PFSK-1 (cell line): ENCODE measurements at regions not wholly inside any gene's neighbourhood (a gene's known extent, or its start where the extent isn't known, plus 50 kb on each side); places are given as distances from the start of the nearest gene placed in this dataset.

ENCODE experiments used
- FOXP2 ChIP-seq: optimal IDR thresholded peaks from 2 replicates; pipeline ENCODE3; 2011; ENCODE audit warnings: borderline replicate concordance, control low read depth, inconsistent platforms; ENCODE audit not compliant: insufficient read depth; ENCODE audit errors: extremely low read length, extremely low read depth
- POLR2AphosphoS5 ChIP-seq: IDR thresholded peaks from 2 replicates; pipeline ENCODE4 v1.6.1; 2012; ENCODE audit warnings: low read depth, mild to moderate bottlenecking, control low read depth, low read length, moderate library complexity
- SIN3A ChIP-seq: IDR thresholded peaks from 2 replicates; pipeline ENCODE4 v1.6.1; 2012; ENCODE audit warnings: mild to moderate bottlenecking, low read length, moderate library complexity, borderline replicate concordance; ENCODE audit not compliant: insufficient read depth
- TAF1 ChIP-seq: IDR thresholded peaks from 2 replicates; pipeline ENCODE4 v1.6.1; 2012; ENCODE audit warnings: low read length, control low read depth, borderline replicate concordance; ENCODE audit not compliant: insufficient read depth
- TF ChIP-seq, protein P1 (sequence below), 2 experiments: IDR thresholded peaks; 2 replicates each; pipeline versions ENCODE4 v1.6.1 to v1.8.0; 2011 to 2012; ENCODE audit warnings: low read depth in 2 of 2, low read length in 2 of 2, control low read depth in 1 of 2, inconsistent platforms in 1 of 2, mild to moderate bottlenecking in 1 of 2, moderate library complexity in 1 of 2; ENCODE audit not compliant: insufficient read depth in 1 of 2

DNA sequence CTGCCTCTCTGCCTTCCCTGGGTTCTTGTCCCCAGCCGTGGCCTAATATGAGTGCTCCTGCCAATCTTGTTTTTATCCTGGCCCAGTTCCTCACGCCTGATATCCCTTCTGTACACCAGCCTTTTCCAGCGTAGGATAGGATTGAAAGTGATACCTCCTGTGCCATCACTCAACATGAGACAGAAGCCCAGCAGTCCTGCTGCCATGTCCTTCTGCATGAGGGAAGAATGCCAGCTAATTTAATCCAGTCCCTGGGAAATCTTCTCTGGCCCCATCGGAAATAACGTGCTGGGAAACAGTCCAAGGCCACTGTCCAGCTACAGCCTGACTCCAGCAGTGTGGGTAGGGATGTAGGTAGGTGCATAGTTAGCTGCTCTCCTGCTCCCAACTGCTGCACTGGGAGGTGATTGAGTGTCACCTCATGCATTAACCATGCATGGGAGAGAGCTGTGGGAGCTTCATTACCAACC is 92.0 kb upstream of the TPM1 start:
- no peak for TF ChIP-seq POLR2AphosphoS5
- TF ChIP-seq, protein P1, sequence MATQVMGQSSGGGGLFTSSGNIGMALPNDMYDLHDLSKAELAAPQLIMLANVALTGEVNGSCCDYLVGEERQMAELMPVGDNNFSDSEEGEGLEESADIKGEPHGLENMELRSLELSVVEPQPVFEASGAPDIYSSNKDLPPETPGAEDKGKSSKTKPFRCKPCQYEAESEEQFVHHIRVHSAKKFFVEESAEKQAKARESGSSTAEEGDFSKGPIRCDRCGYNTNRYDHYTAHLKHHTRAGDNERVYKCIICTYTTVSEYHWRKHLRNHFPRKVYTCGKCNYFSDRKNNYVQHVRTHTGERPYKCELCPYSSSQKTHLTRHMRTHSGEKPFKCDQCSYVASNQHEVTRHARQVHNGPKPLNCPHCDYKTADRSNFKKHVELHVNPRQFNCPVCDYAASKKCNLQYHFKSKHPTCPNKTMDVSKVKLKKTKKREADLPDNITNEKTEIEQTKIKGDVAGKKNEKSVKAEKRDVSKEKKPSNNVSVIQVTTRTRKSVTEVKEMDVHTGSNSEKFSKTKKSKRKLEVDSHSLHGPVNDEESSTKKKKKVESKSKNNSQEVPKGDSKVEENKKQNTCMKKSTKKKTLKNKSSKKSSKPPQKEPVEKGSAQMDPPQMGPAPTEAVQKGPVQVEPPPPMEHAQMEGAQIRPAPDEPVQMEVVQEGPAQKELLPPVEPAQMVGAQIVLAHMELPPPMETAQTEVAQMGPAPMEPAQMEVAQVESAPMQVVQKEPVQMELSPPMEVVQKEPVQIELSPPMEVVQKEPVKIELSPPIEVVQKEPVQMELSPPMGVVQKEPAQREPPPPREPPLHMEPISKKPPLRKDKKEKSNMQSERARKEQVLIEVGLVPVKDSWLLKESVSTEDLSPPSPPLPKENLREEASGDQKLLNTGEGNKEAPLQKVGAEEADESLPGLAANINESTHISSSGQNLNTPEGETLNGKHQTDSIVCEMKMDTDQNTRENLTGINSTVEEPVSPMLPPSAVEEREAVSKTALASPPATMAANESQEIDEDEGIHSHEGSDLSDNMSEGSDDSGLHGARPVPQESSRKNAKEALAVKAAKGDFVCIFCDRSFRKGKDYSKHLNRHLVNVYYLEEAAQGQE (IDR thresholded peaks at IDR 0.05; ENCODE audit: insufficient read depth in 1 of 2, low read depth in 2 of 2, low read length in 2 of 2): peak; percentile 78 to 84
- TF ChIP-seq TAF1: no peak

DNA sequence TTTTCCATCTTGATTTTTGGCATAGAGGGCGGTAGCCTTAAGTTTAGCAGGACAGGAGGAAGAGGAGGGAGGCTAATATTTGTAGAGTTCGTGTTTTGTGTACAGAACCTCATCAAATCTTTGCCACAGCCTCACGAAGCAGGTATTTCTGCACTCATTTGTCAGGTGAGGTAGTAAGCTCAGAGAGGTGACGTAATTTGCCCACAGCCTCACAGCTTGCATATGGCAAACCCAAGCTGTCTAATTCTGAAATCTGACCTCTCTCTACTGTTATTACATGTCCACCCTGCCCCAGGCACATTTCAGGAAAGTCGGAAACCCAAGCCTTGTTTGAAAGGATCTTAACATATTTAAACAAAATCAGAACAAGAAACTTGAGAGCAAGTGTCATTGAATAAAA is 91.1 kb upstream of the TPM1 start:
- TF ChIP-seq, protein P1 (IDR thresholded peaks at IDR 0.05; ENCODE audit: insufficient read depth in 1 of 2, low read depth in 2 of 2, low read length in 2 of 2): no peak
- TF ChIP-seq FOXP2 (no peak), POLR2AphosphoS5 (no peak), TAF1 (no peak), SIN3A (no peak)

DNA sequence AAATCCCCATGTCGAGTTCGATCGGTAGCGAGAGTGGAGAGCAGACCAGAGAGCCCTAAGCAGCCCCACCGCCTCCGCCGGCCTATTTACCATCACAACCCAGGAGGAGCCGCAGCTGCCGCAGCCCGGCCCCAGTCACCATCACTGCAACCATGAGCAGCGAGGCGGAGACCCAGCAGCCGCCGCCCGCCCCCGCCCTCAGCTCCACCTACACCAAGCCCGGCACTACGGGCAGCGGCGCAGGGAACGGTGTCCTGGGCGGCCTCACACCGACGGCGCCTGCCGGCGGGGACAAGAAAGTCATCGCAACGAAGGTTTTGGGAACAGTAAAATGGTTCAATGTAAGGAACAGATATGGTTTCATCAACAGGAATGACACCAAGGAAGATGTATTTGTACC is 89.5 kb upstream of the TPM1 start:
- TF ChIP-seq SIN3A: no peak
- no peak for TF ChIP-seq FOXP2
- TF ChIP-seq, protein P1 (IDR thresholded peaks at IDR 0.05; ENCODE audit: insufficient read depth in 1 of 2, low read depth in 2 of 2, low read length in 2 of 2): no peak
- no peak for TF ChIP-seq POLR2AphosphoS5
- TF ChIP-seq TAF1: no peak

DNA sequence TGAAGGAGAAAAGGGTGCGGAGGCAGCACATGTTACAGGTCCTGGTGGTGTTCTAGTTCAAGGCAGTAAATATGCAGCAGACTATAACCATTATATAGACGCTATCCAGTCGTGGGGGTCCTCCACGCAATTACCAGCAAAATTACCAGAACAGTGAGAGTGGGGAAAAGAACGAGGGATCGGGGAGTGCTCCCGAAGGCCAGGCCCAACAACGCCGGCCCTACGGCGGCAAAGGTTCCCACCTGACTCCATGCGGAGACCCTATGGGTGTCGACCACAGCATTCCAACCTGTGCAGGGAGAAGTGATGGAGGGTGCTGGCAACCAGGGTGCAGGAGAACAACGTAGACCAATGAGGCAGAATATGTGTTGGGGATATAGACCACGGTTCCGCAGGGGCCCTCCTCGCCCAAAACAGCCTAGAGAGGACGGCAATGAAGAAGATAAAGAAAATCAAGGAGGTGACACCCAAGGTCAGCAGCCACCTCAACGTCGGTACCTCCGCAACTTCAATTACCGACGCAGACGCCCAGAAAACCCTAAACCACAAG is 89.0 kb upstream of the TPM1 start:
- TF ChIP-seq, protein P1 (IDR thresholded peaks at IDR 0.05; ENCODE audit: insufficient read depth in 1 of 2, low read depth in 2 of 2, low read length in 2 of 2): no peak
- TF ChIP-seq POLR2AphosphoS5: no peak
- TF ChIP-seq FOXP2: no peak
- no peak for TF ChIP-seq SIN3A
- TF ChIP-seq TAF1: no peak

DNA sequence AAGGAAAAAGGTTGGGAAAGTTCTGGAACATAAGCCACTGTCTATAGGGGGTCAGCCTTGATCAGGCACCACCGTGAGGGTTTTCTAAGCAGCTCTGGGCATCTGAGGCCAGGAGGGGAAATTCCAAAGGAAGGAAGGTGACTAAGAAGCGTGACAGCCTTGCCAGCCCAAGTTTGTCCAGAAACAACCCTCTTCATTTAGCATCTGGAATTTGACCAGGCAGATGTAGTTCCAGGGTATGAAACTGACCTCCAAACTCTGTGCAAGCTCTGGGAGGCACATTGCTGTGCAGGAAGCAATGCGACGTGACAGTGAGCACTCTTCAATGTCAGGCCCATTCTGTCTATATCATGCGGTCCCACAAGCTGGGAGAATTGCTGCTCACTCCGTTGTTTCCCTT is 85.4 kb upstream of the TPM1 start:
- TF ChIP-seq, protein P1 (IDR thresholded peaks at IDR 0.05; ENCODE audit: insufficient read depth in 1 of 2, low read depth in 2 of 2, low read length in 2 of 2): no peak
- TF ChIP-seq SIN3A (no peak), TAF1 (no peak), FOXP2 (no peak), POLR2AphosphoS5 (no peak)
